WTC11 (cell line): ENCODE measurements at regions not wholly inside any gene's neighbourhood (a gene's known extent, or its start where the extent isn't known, plus 50 kb on each side); places are given as distances from the start of the nearest gene placed in this dataset.

ENCODE experiments used
- ATAC-seq: fragments of 200-7000 bp; cut with Tn5 transposase; 2 replicates; pipeline ENCODE4 v1.10.0; 2021; ENCODE audit warnings: mild to moderate bottlenecking, moderate library complexity
- CTCF ChIA-PET: fragments of 300-600 bp; sonication (Branson Sonifier 250); formaldehyde crosslinking; loops from one replicate; lab custom pipeline; 2021; ENCODE audit warnings: antibody characterized with exemption; lab: Charles Lee
- POLR2A ChIA-PET: fragments of 350-600 bp; sonication (Branson Sonifier 250); formaldehyde crosslinking; loops from one replicate; lab custom pipeline; 2021; ENCODE audit warnings: antibody characterized with exemption; lab: Charles Lee
- DNase-seq: peaks from one replicate; pipeline ENCODE4 v3.0.0; 2021; ENCODE audit warnings: low spot score
- H3K27ac Mint-ChIP-seq: 2 replicates; pipeline ENCODE4 v1.8.0; 2021; ENCODE audit warnings: mixed read lengths
- H3K27me3 Mint-ChIP-seq: 2 replicates; pipeline ENCODE4 v1.8.0; 2021; ENCODE audit warnings: low read depth, mild to moderate bottlenecking, moderate library complexity, mixed read lengths
- H3K36me3 Mint-ChIP-seq: 2 replicates; pipeline ENCODE4 v1.8.0; 2021; ENCODE audit warnings: mixed read lengths
- H3K4me1 Mint-ChIP-seq: 2 replicates; pipeline ENCODE4 v1.8.0; 2022; ENCODE audit warnings: mixed read lengths
- H3K4me3 Mint-ChIP-seq: 2 replicates; pipeline ENCODE4 v1.8.0; 2021; ENCODE audit warnings: mild to moderate bottlenecking, moderate library complexity, mixed read lengths
- H3K9me3 Mint-ChIP-seq: 2 replicates; pipeline ENCODE4 v1.8.0; 2021; ENCODE audit warnings: mixed read lengths
- CBFB ChIP-seq: sonication (generic); formaldehyde crosslinking; IDR thresholded peaks from 2 replicates; pipeline ENCODE4 v1.8.1; 2022; ENCODE audit warnings: mild to moderate bottlenecking, low read depth, missing genetic modification reagents
- CTCF ChIP-seq: fragments of 200-600 bp; IDR thresholded peaks from 2 replicates; pipeline ENCODE4 v1.8.0; 2022; ENCODE audit warnings: antibody characterized with exemption
- ESRRA ChIP-seq: sonication (generic); formaldehyde crosslinking; IDR thresholded peaks from 2 replicates; pipeline ENCODE4 v1.8.1; 2022; ENCODE audit warnings: mild to moderate bottlenecking, missing genetic modification reagents, borderline replicate concordance
- FOXK1 ChIP-seq: sonication (generic); formaldehyde crosslinking; IDR thresholded peaks from 2 replicates; pipeline ENCODE4 v1.8.0; 2022; ENCODE audit warnings: mild to moderate bottlenecking, moderate library complexity, missing genetic modification reagents
- GABPB1 ChIP-seq: sonication (generic); formaldehyde crosslinking; IDR thresholded peaks from 2 replicates; pipeline ENCODE4 v1.8.1; 2023; ENCODE audit warnings: mild to moderate bottlenecking, missing genetic modification reagents
- IRF2 ChIP-seq: sonication (generic); formaldehyde crosslinking; IDR thresholded peaks from 2 replicates; pipeline ENCODE4 v1.8.0; 2022; ENCODE audit warnings: low read depth, missing genetic modification reagents, borderline replicate concordance
- JAZF1 ChIP-seq: fragments of 250-450 bp; sonication (Bioruptor Pico); IDR thresholded peaks from 2 replicates; pipeline ENCODE4 v1.9.0; 2021; ENCODE audit warnings: moderate library complexity, mild to moderate bottlenecking, inconsistent platforms
- KAT7 ChIP-seq: sonication (generic); formaldehyde crosslinking; IDR thresholded peaks from 2 replicates; pipeline ENCODE4 v1.8.1; 2023; ENCODE audit warnings: missing genetic modification reagents, mild to moderate bottlenecking, borderline replicate concordance
- SOX15 ChIP-seq: fragments of 250-450 bp; sonication (Bioruptor Pico); IDR thresholded peaks from 2 replicates; pipeline ENCODE4 v1.9.0; 2021; ENCODE audit warnings: mild to moderate bottlenecking
- SP1 ChIP-seq: sonication (generic); formaldehyde crosslinking; conservative IDR thresholded peaks from 2 replicates; pipeline ENCODE4 v1.8.1; 2022; ENCODE audit warnings: missing genetic modification reagents
- STAT6 ChIP-seq: sonication (generic); formaldehyde crosslinking; conservative IDR thresholded peaks from 2 replicates; pipeline ENCODE4 v1.8.1; 2023; ENCODE audit warnings: mild to moderate bottlenecking, low read depth, missing genetic modification reagents, moderate library complexity
- TCF7 ChIP-seq: sonication (generic); formaldehyde crosslinking; IDR thresholded peaks from 2 replicates; pipeline ENCODE4 v1.8.0; 2022; ENCODE audit warnings: mild to moderate bottlenecking, low read depth, missing genetic modification reagents, moderate library complexity
- TEAD4 ChIP-seq: sonication (generic); formaldehyde crosslinking; IDR thresholded peaks from 2 replicates; pipeline ENCODE4 v1.8.0; 2022; ENCODE audit warnings: mild to moderate bottlenecking, missing genetic modification reagents
- TP53 ChIP-seq: sonication (generic); formaldehyde crosslinking; IDR thresholded peaks from 2 replicates; pipeline ENCODE4 v1.8.1; 2023; ENCODE audit warnings: mild to moderate bottlenecking, missing genetic modification reagents
- ZBTB21 ChIP-seq: sonication (generic); formaldehyde crosslinking; IDR thresholded peaks from 2 replicates; pipeline ENCODE4 v1.8.1; 2023; ENCODE audit warnings: mild to moderate bottlenecking, missing genetic modification reagents, borderline replicate concordance
- ZNF121 ChIP-seq: sonication (generic); formaldehyde crosslinking; IDR thresholded peaks from 2 replicates; pipeline ENCODE4 v1.8.0; 2023; ENCODE audit warnings: missing genetic modification reagents
- ZNF396 ChIP-seq: fragments of 250-450 bp; sonication (Bioruptor Pico); IDR thresholded peaks from 2 replicates; pipeline ENCODE4 v1.8.0; 2021; ENCODE audit warnings: mild to moderate bottlenecking, moderate library complexity, borderline replicate concordance
- ZNF532 ChIP-seq: fragments of 250-450 bp; sonication (Bioruptor Pico); IDR thresholded peaks from 2 replicates; pipeline ENCODE4 v1.9.0; 2021; ENCODE audit warnings: mild to moderate bottlenecking, borderline replicate concordance
- ZNF671 ChIP-seq: fragments of 250-450 bp; sonication (Bioruptor Pico); IDR thresholded peaks from 2 replicates; pipeline ENCODE4 v1.8.0; 2021; ENCODE audit warnings: mild to moderate bottlenecking

GRCh38 chr6:113006494-113006893 lies 659.4 kb downstream of the RFPL4B start:
- CTCF ChIA-PET, result no interaction called here
- POLR2A ChIA-PET, result no interaction called here
- Mint-ChIP-seq H3K4me3 (no peak overlapping the region), H3K36me3 (no peaks in the 10 kb centered on the region), H3K4me1 (peaks cover 20% of the 10 kb centered on the region), H3K27ac (peak overlapping the region; percentile 55; the same call in 1 of the 2 replicates), H3K27me3 (no peaks in the 10 kb centered on the region), H3K9me3 (no peaks in the 10 kb centered on the region)
- no peak for TF ChIP-seq GABPB1 (CRISPR knock-in tag)
- TF ChIP-seq IRF2, result no peak
- no peak for TF ChIP-seq TP53 (CRISPR knock-in tag)
- no peak for TF ChIP-seq ZNF396
- no peak for TF ChIP-seq TCF7 (CRISPR knock-in tag)
- TF ChIP-seq SP1 (CRISPR knock-in tag), result no peak
- no peak for TF ChIP-seq ZNF532 (CRISPR knock-in tag)
- TF ChIP-seq CBFB (CRISPR knock-in tag), result no peak
- TF ChIP-seq ZBTB21 (CRISPR knock-in tag), result no peak
- DNase-seq (no peak), ATAC-seq (no peak)

GRCh38 chr6:113009682-113010081 lies 662.6 kb downstream of the RFPL4B start:
- ChIA-PET CTCF (no interaction called here), POLR2A (no interaction called here)
- Mint-ChIP-seq H3K36me3 (no peaks in the 10 kb centered on the region), H3K27ac (no peak overlapping the region), H3K9me3 (no peaks in the 10 kb centered on the region), H3K4me3 (no peak overlapping the region), H3K4me1 (peaks cover 10% of the 10 kb centered on the region), H3K27me3 (no peaks in the 10 kb centered on the region)
- ATAC-seq (no peak), DNase-seq (no peak)
- TF ChIP-seq ESRRA (CRISPR knock-in tag), result no peak
- TF ChIP-seq IRF2, result no peak
- TF ChIP-seq TP53 (CRISPR knock-in tag), result no peak
- TF ChIP-seq KAT7 (CRISPR knock-in tag), result no peak
- no peak for TF ChIP-seq FOXK1 (CRISPR knock-in tag)
- no peak for TF ChIP-seq STAT6 (CRISPR knock-in tag)
- no peak for TF ChIP-seq TEAD4 (CRISPR knock-in tag)

GRCh38 chr6:113010196-113010989 lies 663.3 kb downstream of the RFPL4B start:
- no peaks in the 10 kb centered on the region for H3K36me3 Mint-ChIP-seq
- H3K4me1 Mint-ChIP-seq, result peaks cover 6% of the 10 kb centered on the region
- ChIA-PET POLR2A (no interaction called here), CTCF (no interaction called here)
- no peak for ATAC-seq
- H3K4me3 Mint-ChIP-seq, result no peak overlapping the region
- no peaks in the 10 kb centered on the region for H3K9me3 Mint-ChIP-seq
- no peak for DNase-seq
- H3K27me3 Mint-ChIP-seq, result no peaks in the 10 kb centered on the region
- H3K27ac Mint-ChIP-seq, result no peak overlapping the region
- TF ChIP-seq CTCF, result no peak
- no peak for TF ChIP-seq SOX15 (CRISPR knock-in tag)
- TF ChIP-seq ZNF121 (CRISPR knock-in tag), result no peak
- no peak for TF ChIP-seq ZNF671 (CRISPR knock-in tag)
- TF ChIP-seq JAZF1, result no peak
- TF ChIP-seq ZNF532 (CRISPR knock-in tag), result no peak
